ENCODE measurements at regions not wholly inside any gene's neighbourhood (a gene's known extent, or its start where the extent isn't known, plus 50 kb on each side); places are given as distances from the start of the nearest gene placed in this dataset.

GRCh38 chr2:236367506-236368289 lies 103.5 kb upstream of the ASB18 start:
- no peak for TF ChIP-seq CTCF (IDR thresholded peaks at IDR 0.05)
- TF ChIP-seq POLR2AphosphoS5 (IDR thresholded peaks at IDR 0.05) = no peak
- no peak for TF ChIP-seq POLR2A (IDR thresholded peaks at IDR 0.05)
- no peak for TF ChIP-seq EP300 (IDR thresholded peaks at IDR 0.05)
